Non-pigmented ciliary epithelial cell (primary cell): ENCODE measurements at regions not wholly inside any gene's neighbourhood (a gene's known extent, or its start where the extent isn't known, plus 50 kb on each side); places are given as distances from the start of the nearest gene placed in this dataset.

Experiments
- DNase-seq: peaks from one replicate; pipeline ENCODE4 v3.0.0-alpha.2; 2010; ENCODE audit warnings: low read depth

DNA sequence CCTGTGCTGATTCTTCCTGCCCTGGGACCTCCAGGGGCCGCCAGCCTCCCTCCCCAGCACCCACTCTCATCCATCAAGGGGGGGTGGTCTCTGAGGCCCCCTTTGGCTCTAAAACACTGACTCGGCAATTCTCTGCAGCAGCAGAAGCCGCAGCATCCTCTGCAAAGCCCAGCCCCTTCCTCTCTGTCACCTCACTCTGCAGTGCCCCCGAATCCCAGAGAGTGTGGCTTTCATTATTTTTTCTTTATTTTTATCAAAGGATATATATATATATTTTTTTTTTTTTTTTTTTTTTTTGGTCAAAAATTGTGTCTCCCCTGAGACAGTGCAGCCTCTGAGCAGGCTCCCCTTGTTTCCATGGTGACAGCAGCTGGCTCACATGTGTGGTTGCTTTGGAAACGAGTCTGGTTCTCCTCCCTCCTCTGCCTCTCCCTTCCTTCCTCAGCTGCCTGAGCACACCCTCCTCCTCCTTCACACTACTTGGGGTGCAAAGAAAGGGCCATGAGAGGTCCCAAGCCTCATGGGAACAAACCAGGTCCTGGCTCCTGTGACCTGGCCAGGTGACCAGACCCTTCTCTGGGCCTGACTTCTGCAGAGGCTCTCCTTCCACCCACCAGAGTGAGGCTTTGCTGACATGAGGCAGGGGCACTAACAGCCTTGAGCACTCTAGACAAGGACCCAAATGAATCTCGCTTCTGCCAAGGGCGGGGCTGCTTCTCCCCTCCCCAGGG, 100.5 kb downstream of the LRRC74A start:
- DNase-seq, result no peak

DNA sequence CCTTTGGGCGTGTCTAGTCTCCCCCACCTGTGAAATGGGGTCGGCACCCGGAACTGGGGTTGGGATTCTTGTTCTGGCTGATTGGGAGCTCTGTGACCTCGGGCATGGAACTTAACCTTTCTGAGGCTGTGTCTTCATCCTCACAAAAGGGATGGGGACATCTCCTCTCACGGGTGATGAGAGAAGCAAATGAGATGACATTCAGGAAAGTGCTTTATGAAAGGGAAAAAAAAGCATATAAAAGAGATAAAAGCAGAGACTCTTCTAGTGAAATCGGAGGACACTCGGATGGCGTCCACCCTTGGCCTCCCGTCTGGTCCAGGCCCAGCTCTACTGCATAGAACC, 98.9 kb downstream of the LRRC74A start:
- DNase-seq, result no peak

DNA sequence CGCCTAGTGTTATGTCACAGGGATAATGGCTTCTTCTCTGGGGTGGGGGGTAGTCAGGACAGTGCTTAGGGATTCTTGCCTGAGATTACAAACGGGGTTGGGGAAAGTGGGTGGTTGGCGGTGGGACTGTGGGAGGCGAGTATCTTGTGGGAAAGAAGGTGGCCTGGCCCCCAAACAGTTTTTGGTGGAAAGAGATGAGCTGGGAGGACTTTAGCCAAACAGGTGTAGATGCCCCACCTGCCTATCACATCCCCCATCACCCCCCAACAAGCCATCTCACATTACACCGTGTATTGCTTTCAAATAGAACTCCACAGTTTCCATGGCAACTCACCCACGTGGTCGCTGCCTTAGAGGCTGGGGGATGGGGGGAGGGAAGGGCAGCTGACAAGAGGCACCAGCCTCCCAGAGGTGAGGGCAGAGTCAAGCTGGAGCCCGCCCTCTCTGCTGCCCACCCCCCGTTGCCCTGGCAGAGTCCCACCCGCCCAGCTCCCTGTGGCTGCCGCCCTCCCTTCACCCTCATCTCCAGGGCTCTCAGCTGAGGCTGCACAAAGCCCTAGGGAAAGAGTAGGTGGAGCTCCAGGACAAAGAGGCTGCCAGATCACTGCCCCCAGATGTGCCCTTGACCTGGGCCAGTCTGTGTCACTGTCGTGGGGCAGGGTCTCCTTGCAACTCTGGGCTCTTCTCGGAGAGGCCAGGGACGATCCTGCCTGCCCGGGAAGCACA, 98.3 kb downstream of the LRRC74A start:
- DNase-seq, result no peak

DNA sequence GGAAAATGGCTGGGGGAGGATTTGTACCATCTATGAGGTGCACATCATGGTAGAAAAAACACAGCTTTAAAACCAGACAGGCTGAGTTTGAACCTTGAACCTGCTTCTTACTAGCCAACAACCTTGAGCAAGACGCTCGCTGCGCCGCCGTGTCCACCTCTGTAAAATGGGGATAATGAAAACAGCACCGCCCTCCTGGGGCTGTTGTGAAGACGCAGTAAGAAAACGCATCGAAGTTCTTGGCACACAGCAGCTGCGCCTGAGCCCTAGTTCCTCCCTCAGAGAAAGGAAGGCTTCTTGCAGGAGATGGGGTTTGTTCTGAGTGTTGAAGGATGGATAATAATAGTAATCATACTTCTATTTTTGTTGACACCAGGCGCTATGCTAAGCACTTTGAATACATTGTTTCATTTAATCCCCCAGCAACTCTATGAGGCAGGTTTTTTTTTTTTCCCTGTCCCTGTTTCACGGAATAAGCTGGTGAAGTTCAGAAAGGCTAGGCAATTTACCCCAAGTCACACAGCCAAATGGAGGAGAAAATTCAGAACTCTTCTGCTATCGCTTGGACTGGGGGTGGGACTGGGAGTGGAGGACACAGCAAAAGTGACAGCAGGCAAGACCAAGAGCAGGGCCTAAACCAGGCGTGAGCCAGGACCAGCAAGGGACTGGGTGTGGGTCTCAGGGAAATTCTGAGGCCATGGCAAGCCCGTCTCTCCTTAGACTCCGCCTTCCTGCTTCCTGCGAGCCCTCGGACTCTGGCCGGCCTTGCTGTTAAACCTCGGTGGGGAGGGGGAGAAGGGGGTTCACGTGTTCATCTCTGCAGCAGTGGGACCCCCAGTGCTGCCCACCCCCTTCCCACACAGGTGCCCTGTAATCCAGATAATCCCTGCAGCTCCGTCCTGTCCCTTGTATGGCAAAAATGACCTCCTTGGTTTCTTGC, 97.5 kb downstream of the LRRC74A start:
- no peak for DNase-seq

DNA sequence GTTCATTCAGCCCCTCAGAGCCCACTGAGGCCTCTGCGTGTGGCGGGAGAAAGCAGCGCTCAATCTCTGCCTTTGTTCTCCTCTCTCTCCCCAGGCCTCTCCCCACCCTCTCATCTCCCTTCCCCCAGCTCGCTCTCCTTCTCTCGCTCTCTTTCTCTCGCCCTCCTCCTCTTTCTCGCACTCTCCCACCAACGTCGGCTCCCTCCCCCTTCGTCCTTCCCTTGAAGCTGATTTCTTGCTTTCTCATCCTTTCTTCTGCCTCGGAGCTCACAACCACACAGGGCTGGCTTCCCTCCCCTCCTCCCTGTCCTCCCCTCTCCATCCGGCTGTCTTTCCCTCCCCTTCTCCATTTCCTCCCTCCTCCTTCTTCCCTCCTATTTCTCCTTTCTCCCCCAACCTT, 96.4 kb downstream of the LRRC74A start:
- DNase-seq, result no peak

DNA sequence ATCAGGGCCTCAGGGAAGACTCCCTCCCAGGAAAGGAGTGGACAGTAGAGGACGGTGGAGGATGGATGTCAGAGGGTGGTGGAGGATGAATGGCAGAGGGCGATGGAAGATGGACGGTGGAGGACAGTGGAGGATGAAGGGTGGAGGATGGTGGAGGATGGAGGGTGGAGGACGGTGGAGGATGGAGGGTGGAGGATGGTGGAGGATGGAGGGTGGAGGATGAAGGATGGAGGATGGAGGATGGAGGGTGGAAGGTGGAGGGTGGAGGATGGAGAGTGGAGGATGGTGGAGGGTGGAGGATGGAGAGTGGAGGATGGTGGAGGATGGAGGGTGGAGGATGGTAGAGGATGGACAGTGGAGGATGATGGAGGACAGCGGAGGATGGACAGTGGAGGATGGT, 95.9 kb downstream of the LRRC74A start:
- no peak for DNase-seq

DNA sequence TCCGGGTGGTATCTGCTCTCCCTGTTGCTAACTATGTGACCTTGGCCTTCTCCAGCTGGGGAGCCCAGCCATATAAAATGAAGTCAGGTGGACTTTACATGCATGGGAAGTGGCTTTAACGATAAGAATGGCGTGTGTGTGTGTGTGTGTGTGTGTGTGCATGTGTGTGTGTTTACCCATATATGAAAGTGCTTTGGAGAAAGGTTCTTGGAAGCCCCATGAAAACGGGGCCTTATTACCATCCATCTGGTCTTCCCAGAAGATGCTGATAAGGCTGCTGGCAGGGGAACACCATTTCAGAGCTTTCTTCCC, 94.8 kb downstream of the LRRC74A start:
- DNase-seq, result no peak

DNA sequence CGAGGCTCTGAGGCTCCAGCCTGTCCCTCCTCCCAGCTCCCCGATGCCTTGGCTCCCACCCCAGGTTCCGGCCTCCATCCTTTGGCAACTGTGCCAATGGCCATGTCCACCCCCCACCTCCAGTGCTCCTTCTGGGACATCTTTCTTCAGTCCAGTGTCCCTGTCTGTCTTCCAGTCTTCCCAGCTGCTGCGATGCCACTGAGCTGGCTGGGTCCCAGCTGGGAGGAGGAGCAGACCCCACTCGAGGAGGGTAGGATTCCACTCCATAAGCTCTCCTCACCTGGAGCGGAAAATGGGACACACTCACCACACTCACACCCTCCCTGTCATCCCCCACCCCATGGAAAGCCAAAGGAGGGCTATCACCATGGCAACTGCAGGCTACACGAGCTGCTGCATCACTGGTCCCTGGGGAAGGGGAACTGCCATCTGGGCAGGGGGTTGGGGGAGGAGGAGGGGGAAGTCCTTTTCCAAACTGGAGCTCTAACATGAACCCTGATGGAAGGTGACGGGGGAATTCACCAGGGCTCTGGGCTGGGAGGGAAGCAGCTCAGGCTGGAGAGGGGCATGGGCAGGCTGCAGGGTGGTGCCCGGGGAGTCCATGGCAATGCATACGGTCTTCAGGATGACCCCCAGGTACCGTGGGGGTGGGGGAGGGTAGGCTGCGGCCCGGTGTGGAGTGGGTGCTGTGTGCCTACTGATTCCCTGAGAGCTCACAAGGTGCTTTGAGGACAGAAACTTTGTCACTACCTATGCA, 94.3 kb downstream of the LRRC74A start:
- DNase-seq, result no peak

DNA sequence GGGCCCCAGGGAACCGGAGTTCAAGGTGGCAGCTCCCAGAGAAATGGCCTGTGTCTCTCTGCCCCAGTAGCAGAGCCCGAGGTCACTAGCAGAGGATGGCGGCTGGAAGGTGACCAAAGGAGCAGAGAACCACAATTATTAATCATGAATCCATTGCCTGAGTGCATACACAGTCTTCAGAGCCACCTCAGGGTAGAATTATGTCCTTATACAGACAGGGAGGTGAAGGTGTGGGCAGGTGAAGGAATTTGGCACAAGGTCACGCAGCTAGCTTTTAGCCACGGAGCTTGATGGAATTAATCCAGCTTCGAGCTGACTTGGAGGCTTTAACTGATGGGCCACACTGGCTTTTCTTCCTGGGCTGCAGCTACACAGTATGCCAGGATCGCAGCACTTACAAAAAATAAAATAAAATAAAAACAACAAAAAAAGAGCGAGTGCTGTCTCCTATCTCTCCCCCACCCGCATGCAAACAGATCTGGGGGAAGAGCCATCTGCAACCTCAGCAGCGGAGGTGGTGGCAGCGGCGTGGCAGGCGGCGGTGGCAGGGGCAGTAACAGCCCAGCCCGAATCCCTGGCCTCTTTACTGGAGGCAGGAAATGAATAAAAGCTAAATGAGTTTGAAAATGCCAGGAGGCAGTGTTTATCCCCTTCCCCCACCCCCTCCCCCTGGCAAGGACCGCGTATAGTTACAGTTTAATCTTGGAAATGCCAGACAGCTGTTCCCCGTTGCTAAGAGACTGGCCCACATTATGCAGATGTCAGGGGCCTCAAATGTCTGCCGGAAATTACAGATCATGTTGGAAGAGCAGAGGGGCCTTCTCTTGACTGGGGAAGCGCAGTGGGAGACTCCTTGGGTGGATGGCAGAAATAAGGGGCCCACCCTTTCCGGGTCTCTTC, 93.5 kb downstream of the LRRC74A start:
- no peak for DNase-seq
